ENCODE measurements at regions not wholly inside any gene's neighbourhood (a gene's known extent, or its start where the extent isn't known, plus 50 kb on each side); places are given as distances from the start of the nearest gene placed in this dataset.

DNA sequence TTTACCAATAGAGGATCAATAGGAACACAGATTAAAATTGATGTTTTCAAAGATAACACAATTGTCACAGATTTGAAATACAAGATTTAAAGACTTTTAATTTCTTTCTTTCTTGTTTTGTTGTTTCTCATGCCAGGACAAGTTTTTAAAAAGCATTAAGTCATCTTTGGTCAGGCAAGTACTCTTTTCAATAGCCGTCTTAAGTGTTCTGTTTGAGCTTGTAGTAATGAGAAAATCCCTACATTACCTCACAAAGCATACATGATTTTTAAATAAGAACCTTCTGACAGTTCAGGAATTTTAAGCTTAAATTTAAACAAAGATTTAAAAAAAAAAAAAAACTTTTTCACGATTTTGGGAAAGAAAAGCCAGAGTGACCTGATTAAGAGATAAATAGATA, 216.3 kb upstream of the PRR20A start:
- Mint-ChIP-seq H3K36me3 (ENCODE audit: low read depth) (no peaks in the 10 kb centered on the region), H3K27ac (no peak overlapping the region), H3K4me1 (ENCODE audit: low read depth) (no peaks in the 10 kb centered on the region), H3K9me3 (peaks cover 25% of the 10 kb centered on the region), H3K4me3 (no peak overlapping the region), H3K27me3 (no peaks in the 10 kb centered on the region)
- intact Hi-C loops (cut with micrococcal nuclease) = no loop called here
- ATAC-seq (no peak), DNase-seq (no peak)
- ChIA-PET POLR2A (no interaction called here), CTCF (no interaction called here)
- TF ChIP-seq, protein P1, sequence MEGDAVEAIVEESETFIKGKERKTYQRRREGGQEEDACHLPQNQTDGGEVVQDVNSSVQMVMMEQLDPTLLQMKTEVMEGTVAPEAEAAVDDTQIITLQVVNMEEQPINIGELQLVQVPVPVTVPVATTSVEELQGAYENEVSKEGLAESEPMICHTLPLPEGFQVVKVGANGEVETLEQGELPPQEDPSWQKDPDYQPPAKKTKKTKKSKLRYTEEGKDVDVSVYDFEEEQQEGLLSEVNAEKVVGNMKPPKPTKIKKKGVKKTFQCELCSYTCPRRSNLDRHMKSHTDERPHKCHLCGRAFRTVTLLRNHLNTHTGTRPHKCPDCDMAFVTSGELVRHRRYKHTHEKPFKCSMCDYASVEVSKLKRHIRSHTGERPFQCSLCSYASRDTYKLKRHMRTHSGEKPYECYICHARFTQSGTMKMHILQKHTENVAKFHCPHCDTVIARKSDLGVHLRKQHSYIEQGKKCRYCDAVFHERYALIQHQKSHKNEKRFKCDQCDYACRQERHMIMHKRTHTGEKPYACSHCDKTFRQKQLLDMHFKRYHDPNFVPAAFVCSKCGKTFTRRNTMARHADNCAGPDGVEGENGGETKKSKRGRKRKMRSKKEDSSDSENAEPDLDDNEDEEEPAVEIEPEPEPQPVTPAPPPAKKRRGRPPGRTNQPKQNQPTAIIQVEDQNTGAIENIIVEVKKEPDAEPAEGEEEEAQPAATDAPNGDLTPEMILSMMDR (IDR thresholded peaks at IDR 0.05) = no peak

DNA sequence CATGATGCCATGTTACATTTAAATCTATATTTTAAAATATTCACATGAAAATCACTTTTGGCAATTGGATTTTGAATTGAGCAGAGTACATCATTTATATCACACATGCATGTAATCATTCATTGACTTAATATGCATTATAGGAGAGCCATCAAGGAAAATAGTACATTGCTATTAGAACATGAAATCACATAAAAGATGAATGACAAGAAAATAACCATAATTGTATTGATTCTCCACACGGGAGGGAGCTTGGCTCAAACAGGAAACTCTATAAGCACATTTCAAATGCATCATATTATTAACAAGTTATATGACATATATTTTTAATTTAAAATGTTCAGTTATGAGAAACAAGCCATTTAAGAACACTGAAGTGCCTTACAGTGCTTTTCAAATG, 208.6 kb upstream of the PRR20A start:
- Mint-ChIP-seq H3K9me3 (peaks cover 16% of the 10 kb centered on the region), H3K4me3 (no peak overlapping the region), H3K36me3 (ENCODE audit: low read depth) (no peaks in the 10 kb centered on the region), H3K4me1 (ENCODE audit: low read depth) (no peaks in the 10 kb centered on the region), H3K27me3 (no peaks in the 10 kb centered on the region), H3K27ac (no peak overlapping the region)
- ChIA-PET POLR2A (no interaction called here), CTCF (no interaction called here)
- ATAC-seq (no peak), DNase-seq (no peak)
- intact Hi-C loops (cut with micrococcal nuclease) = no loop called here
- TF ChIP-seq, protein P1 (IDR thresholded peaks at IDR 0.05) = no peak

DNA sequence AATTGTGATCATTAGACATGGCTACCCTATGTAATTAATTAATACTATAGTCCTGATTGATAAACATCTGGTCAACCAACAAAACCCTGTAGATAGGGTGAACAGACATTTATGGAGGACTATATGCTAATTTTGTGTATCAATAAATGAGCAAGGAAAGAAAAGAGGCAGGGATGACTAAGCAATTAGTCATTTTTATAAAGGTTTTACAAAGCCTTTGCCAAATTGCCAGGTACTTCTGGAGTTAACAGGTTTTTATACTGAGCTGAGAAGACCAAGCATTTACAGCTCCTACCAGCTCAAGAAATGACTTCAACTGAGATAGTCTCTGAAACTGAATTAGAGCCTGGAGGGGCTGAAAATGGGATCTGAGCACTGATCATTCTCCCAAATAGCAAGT, 186.8 kb upstream of the PRR20A start:
- ATAC-seq (no peak), DNase-seq (no peak)
- Mint-ChIP-seq H3K4me3 (no peak overlapping the region), H3K27ac (no peak overlapping the region), H3K4me1 (ENCODE audit: low read depth) (no peaks in the 10 kb centered on the region), H3K36me3 (ENCODE audit: low read depth) (no peaks in the 10 kb centered on the region), H3K27me3 (no peaks in the 10 kb centered on the region), H3K9me3 (peaks cover 2% of the 10 kb centered on the region)
- ChIA-PET CTCF (no interaction called here), POLR2A (no interaction called here)
- TF ChIP-seq, protein P1 (IDR thresholded peaks at IDR 0.05) = no peak
- intact Hi-C loops (cut with micrococcal nuclease) = no loop called here

DNA sequence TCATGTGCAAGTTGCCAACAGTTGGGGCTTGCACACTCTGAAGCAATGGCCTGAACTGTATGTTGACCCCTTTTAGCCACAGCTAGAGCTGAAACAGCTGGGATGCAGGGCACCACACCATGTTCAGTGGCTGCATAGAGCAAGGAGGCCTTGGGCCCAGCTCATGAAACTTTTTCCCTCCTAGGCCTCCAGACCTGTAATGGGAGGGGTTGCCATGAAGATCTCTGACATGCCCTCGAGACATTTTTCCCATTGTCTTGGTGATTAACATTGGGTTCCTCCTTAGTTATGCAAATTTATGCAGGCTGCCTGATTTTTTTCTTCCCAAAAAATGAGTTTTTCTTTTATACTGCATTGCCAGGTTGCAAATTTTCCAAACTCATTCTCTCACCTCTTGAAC, 165.1 kb upstream of the PRR20A start:
- peaks cover 23% of the 10 kb centered on the region for H3K9me3 Mint-ChIP-seq
- no peak overlapping the region for H3K27ac Mint-ChIP-seq
- DNase-seq = no peak
- CTCF ChIA-PET = no interaction called here
- no peaks in the 10 kb centered on the region for H3K27me3 Mint-ChIP-seq
- no peaks in the 10 kb centered on the region for H3K4me1 Mint-ChIP-seq (ENCODE audit: low read depth)
- H3K4me3 Mint-ChIP-seq = no peak overlapping the region
- POLR2A ChIA-PET = no interaction called here
- no peak for ATAC-seq
- intact Hi-C loops (cut with micrococcal nuclease) = no loop called here
- TF ChIP-seq, protein P1 (IDR thresholded peaks at IDR 0.05) = no peak
- H3K36me3 Mint-ChIP-seq (ENCODE audit: low read depth) = no peaks in the 10 kb centered on the region

DNA sequence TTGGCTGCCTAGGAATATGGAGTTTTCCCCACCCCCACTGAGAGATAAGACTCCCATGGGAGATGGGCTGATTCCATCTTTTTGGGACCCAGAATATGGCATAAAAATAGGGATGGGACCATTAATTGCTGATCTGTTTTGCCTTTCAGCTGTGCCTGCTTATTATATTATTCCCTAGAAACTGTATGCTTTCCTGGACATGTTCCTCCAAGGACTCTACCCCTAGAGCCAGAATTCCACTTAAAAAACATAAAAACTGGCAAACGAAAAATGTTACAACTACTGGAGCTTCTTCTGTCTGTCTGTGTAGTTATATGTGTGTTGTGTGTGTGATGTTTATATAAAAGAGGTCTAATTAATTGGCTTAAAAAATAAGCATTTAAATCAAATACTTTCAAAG, 159.9 kb upstream of the PRR20A start:
- Mint-ChIP-seq H3K4me3 (no peak overlapping the region), H3K27ac (no peak overlapping the region), H3K4me1 (ENCODE audit: low read depth) (no peaks in the 10 kb centered on the region), H3K27me3 (no peaks in the 10 kb centered on the region), H3K9me3 (peaks cover 15% of the 10 kb centered on the region), H3K36me3 (ENCODE audit: low read depth) (no peaks in the 10 kb centered on the region)
- TF ChIP-seq, protein P1 (IDR thresholded peaks at IDR 0.05) = no peak
- CTCF ChIA-PET = no interaction called here
- intact Hi-C loops (cut with micrococcal nuclease) = no loop called here
- ATAC-seq (no peak), DNase-seq (no peak)
- POLR2A ChIA-PET = no interaction called here
